Rectal smooth muscle tissue (tissue), 1 donor: ENCODE measurements at regions not wholly inside any gene's neighbourhood (a gene's known extent, or its start where the extent isn't known, plus 50 kb on each side); places are given as distances from the start of the nearest gene placed in this dataset.

Source experiments
- H3K27ac ChIP-seq: one replicate; pipeline ENCODE4 v1.7.0; 2013; ENCODE audit warnings: low read depth, low read length, inconsistent platforms
- H3K27me3 ChIP-seq: one replicate; pipeline ENCODE4 v1.7.0; 2013; ENCODE audit warnings: low read length; ENCODE audit not compliant: control insufficient read depth, insufficient read depth
- H3K36me3 ChIP-seq: one replicate; pipeline ENCODE4 v1.7.0; 2013; ENCODE audit warnings: low read length; ENCODE audit not compliant: control insufficient read depth, insufficient read depth
- H3K4me1 ChIP-seq: one replicate; pipeline ENCODE4 v1.7.0; 2013; ENCODE audit warnings: low read length; ENCODE audit not compliant: control insufficient read depth, insufficient read depth
- H3K4me3 ChIP-seq: one replicate; pipeline ENCODE4 v1.7.0; 2013; ENCODE audit warnings: low read length
- H3K9ac ChIP-seq: one replicate; pipeline ENCODE4 v1.7.0; 2013; ENCODE audit warnings: low read length

DNA sequence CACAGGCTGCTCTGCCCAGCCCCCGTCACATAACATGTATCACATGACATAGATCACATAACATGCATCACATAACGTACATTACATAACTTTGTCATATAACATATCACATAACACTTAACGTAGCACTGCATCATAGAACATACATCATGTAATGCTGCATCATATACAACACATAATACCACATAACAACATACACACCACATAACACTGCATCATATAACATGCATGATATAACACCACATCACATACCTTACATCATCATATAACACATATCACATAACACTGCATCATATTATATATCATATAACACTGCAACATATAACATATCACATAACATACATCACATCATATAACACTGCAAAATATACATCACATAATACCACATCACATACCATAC, 83.8 kb downstream of the AXIN2 start:
- H3K27ac ChIP-seq, result no peak overlapping the region
- H3K27me3 ChIP-seq, result no peaks in the 10 kb centered on the region
- H3K4me1 ChIP-seq, result no peaks in the 10 kb centered on the region

DNA sequence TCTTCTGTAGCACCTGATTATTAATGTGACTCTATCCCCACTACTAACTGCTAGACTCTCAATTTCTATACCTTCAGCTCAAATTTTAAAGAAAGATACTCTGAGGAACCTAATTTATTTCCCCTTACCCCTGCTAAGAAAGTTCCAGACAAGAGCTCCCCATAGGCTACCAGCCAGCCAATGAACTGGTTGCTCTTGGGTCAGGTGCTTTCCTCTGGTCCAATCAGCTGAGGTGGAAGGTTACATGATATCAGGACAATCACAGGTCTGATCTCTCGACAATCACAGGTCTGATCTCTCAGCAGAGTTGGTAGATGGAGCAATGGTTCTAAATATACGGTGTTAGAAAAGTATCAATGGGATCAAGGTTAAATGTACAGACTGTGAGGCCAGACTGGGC, 86.8 kb downstream of the AXIN2 start:
- Histone ChIP-seq H3K36me3 (no peaks in the 10 kb centered on the region), H3K27ac (no peak overlapping the region), H3K27me3 (no peaks in the 10 kb centered on the region), H3K9ac (no peak overlapping the region), H3K4me1 (no peaks in the 10 kb centered on the region), H3K4me3 (no peak overlapping the region)

More for the DNA sequence above, 83.8 kb downstream of the AXIN2 start:
- no peaks in the 10 kb centered on the region for H3K36me3 ChIP-seq
- H3K9ac ChIP-seq, result no peak overlapping the region
- no peak overlapping the region for H3K4me3 ChIP-seq

DNA sequence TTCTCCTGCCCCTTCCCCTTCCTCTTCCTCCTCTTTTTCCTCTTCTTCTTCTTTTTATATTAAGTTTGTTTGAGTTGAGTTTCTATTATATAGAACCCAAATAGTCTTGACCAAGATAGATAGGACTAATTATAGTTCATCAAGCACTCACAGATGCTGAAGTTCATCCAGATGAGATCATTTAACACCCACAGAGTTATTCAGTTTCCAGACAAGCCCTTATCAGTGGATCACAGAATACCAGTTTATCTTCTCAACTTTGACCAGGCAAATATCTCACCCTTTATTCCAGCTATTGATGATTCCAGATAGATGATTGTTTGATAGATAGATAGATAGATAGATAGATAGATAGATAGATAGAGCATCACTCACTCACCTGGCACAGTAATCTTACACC, 87.5 kb downstream of the AXIN2 start:
- H3K27ac ChIP-seq, result no peak overlapping the region
- H3K36me3 ChIP-seq, result no peaks in the 10 kb centered on the region
- no peak overlapping the region for H3K9ac ChIP-seq
- no peaks in the 10 kb centered on the region for H3K27me3 ChIP-seq
- no peaks in the 10 kb centered on the region for H3K4me1 ChIP-seq
- H3K4me3 ChIP-seq, result no peak overlapping the region

DNA sequence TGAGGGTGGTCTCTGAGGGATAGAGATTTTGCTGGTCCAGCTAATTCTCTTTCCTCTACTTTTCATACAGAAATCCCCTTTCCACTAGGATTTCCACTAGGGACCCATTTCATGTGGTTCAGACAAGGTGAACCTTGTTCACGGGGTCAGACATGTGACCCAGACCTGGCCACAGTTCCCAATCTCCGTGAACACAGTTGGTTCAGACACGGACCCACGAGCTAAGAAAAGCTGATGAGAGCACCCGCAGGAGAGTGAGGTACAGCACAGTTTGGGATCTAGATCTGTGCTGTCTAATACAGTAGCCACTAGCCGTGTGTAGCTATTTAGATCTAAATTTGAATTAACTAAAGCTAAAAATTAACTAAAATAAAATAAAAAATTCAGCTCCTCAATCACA, 88.1 kb downstream of the AXIN2 start:
- Histone ChIP-seq H3K4me1 (no peaks in the 10 kb centered on the region), H3K27ac (no peak overlapping the region), H3K27me3 (no peaks in the 10 kb centered on the region), H3K36me3 (no peaks in the 10 kb centered on the region), H3K9ac (no peak overlapping the region), H3K4me3 (no peak overlapping the region)

DNA sequence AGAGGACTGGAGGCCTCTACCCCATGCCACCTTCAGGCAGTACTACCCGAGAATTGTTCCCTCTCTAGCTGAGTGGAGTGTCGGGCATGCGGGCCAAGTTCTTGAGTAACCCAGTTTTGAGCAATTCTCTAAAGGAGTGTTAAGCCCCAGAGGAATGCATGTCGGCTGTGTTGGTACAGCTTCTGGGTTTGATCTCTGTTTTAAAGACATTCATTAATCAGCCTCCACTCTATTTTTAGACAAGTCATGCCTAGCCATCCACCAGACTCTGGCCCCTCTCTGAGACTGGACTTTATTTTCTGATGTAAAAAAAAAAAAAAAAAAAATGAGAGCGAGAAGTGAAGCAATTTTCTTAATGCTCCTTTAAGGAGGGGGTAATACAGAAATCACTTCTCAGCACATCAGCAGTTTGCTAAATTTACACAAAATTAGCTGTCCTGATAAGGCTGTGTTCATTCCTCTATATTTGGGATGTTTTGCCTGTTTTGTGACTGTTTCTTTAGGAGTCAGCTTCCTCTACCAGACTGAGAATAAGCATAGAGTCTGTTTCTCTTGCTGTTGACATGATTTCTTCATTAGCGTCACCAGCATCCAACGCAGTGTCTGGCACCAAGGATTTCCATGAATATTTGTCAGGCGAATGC, 88.7 kb downstream of the AXIN2 start:
- Histone ChIP-seq H3K4me1 (no peaks in the 10 kb centered on the region), H3K36me3 (no peaks in the 10 kb centered on the region), H3K4me3 (no peak overlapping the region), H3K27me3 (no peaks in the 10 kb centered on the region), H3K9ac (no peak overlapping the region), H3K27ac (no peak overlapping the region)

DNA sequence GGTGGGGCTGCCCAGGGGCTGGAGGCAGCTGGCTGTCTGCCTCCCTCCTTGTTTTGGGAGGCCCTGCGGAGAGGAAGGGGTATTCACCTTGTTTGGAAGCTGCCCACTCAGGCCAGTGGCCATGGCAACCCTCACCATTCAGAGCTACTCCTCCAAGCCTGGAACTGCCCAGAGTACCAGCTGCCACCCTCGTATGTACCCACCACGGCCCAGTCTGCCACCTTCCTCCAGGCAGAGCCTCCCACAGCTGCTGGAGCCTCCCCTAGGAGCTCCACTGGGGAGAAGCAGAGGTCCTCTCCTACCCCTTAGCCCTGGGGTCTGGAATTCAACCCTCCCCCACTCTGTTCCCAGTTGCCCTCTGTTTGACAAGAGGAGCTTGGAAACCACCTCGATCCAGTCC, 90.7 kb downstream of the AXIN2 start:
- no peak overlapping the region for H3K9ac ChIP-seq
- H3K36me3 ChIP-seq, result no peaks in the 10 kb centered on the region
- no peaks in the 10 kb centered on the region for H3K27me3 ChIP-seq
- H3K27ac ChIP-seq, result no peak overlapping the region
- no peaks in the 10 kb centered on the region for H3K4me1 ChIP-seq
- no peak overlapping the region for H3K4me3 ChIP-seq

DNA sequence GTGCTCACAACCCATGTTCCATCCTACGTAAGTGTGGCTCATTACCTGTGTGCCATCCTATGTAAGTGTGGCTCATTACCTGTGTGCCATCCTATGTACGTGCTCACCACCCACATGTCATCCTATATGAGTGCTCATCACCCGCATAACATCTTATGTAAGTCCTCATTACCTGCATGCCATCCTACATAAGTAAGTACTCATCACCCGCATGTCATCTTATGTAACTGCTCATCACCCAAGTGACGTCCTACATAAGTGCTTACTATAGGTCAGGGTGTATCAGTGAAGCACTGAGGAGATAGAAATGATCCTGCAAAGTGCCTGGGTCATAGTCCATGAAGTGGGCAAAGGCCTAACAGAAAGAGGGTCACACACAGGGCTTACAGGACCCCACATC, 93.1 kb downstream of the AXIN2 start:
- no peaks in the 10 kb centered on the region for H3K36me3 ChIP-seq
- H3K27ac ChIP-seq, result no peak overlapping the region

DNA sequence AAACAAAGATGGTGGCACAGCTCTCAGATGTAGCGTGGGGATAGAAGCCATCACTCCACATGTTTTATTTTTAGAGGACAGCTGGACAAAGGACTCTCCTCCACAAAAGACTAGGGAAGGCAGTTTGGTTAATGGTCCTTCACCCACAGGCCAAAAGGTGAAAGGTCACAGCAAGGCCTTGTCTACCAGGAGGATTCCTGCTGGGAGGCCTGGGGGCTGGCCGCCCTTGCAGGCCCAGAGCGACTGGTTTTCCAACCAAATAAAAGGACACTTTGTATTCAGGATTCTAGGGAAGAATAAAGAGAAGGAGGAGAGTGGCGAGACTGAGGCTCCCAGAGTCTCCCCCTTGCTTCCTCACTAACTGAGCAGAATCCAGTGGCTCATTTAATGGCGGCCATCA, 94.3 kb downstream of the AXIN2 start:
- no peaks in the 10 kb centered on the region for H3K27me3 ChIP-seq
- H3K4me3 ChIP-seq, result no peak overlapping the region
- H3K4me1 ChIP-seq, result no peaks in the 10 kb centered on the region
- H3K36me3 ChIP-seq, result no peaks in the 10 kb centered on the region
- H3K9ac ChIP-seq, result no peak overlapping the region
- H3K27ac ChIP-seq, result no peak overlapping the region

More for the DNA sequence above, 93.1 kb downstream of the AXIN2 start:
- H3K4me1 ChIP-seq, result no peaks in the 10 kb centered on the region
- no peak overlapping the region for H3K4me3 ChIP-seq
- no peak overlapping the region for H3K9ac ChIP-seq
- no peaks in the 10 kb centered on the region for H3K27me3 ChIP-seq

DNA sequence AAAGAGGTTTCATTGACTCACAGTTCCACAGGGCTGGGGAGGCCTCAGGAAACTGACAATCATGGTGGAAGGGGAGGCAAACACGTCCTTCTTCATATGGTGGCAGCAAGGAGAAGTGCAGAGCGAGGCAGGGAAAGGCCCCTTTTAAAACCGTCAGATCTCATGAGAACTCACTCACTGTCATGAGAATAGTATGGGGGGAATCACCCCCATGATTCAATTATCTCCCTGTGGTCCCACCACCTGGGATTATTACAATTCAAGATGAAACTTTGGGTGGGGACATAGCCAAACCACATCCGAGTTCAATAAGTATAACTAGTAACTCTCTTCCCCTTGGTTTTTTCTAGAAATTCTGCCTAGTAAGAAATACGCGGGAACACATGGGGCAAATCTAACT, 94.9 kb downstream of the AXIN2 start:
- no peak overlapping the region for H3K27ac ChIP-seq
- no peaks in the 10 kb centered on the region for H3K4me1 ChIP-seq
- H3K36me3 ChIP-seq, result no peaks in the 10 kb centered on the region
- no peaks in the 10 kb centered on the region for H3K27me3 ChIP-seq
- no peak overlapping the region for H3K9ac ChIP-seq
- no peak overlapping the region for H3K4me3 ChIP-seq

DNA sequence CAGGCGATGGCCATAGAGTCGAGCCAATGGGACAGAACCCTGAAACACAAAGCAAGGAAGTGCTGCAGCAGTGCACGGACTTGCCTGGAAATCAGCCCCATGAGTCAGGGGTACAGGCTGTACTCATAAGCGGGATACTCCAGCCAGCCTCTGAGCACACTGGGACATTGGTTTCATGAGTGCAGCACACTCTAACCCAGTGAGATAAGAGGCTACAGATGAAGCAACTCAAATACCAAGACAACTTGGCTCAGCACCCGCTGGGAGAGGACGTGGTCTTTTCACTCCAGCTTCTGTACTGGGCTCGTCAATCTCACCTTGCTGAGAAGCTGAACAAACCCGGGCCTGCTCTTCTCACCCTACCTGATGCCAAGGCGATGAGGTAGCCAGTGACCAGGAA, 98.2 kb downstream of the AXIN2 start:
- H3K4me3 ChIP-seq, result no peak overlapping the region
- H3K36me3 ChIP-seq, result no peaks in the 10 kb centered on the region
- H3K27me3 ChIP-seq, result no peaks in the 10 kb centered on the region
- H3K27ac ChIP-seq, result no peak overlapping the region
- H3K9ac ChIP-seq, result no peak overlapping the region
- H3K4me1 ChIP-seq, result no peaks in the 10 kb centered on the region

DNA sequence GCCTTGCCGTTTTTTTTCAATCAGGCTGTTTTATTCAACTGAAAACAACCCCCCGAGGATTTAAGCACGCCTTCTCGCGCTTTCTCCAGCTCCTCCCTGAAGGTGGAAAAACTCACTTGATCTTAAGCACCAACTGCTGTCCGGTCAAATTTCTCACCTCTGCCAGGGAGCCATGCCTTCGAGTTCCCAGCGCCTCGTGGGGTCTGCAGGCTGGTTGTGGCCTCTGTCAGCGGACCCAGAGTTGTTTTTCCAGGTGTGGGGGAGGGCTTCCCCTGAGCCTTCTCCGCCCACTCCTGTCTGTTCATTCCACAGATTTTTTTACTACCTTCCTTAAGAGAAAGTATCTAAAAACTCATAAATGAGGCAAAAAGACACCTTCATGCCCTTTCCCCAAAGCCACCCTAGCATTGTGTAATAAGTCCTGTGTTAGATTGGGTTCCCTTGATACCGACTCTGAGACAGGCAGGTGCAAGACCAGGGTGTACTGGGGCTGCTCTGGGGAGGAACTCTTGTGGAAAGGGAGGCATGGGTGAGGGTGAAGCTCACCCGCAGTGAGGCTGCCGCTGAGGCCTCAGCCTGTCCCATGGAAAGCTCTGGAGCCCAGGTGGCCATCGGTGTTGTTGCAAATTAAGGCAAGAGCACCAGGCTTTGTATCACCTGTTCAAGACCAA, 101.6 kb downstream of the AXIN2 start:
- Histone ChIP-seq H3K4me1 (no peaks in the 10 kb centered on the region), H3K4me3 (no peak overlapping the region), H3K27ac (no peak overlapping the region), H3K9ac (no peak overlapping the region), H3K36me3 (no peaks in the 10 kb centered on the region), H3K27me3 (no peaks in the 10 kb centered on the region)

DNA sequence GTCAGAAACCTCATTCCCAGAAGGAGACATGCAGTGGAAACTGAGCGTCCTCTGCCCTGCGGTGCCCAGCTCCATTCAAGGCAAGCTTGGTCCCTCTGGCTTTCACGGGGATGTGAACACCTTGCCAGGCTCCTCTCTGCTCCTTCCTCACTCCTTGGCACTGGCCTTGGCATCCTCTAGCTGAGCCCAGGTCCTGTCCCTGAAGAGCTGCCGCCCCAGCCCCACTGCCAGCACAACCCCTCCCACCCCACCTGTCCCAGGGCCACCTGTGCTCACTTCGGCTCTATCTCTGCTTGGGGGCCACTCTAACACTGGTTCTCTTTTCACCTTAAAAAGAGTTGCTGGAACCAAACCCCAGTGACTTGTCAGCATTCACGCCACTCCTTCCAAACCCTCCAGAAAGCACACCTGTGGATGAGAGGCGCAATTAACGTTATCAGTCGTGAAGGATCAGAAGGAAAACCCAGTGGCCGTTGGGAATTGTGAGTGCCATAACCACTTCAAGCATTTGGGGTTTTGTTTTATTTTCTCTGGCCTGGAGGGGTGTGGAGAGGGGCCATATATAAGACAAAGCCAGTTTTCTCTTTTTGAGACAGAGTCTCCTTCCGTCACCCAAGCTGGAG, 103.7 kb downstream of the AXIN2 start:
- no peaks in the 10 kb centered on the region for H3K36me3 ChIP-seq
- no peaks in the 10 kb centered on the region for H3K4me1 ChIP-seq
- no peaks in the 10 kb centered on the region for H3K27me3 ChIP-seq
- no peak overlapping the region for H3K9ac ChIP-seq
- H3K4me3 ChIP-seq, result no peak overlapping the region
- no peak overlapping the region for H3K27ac ChIP-seq

DNA sequence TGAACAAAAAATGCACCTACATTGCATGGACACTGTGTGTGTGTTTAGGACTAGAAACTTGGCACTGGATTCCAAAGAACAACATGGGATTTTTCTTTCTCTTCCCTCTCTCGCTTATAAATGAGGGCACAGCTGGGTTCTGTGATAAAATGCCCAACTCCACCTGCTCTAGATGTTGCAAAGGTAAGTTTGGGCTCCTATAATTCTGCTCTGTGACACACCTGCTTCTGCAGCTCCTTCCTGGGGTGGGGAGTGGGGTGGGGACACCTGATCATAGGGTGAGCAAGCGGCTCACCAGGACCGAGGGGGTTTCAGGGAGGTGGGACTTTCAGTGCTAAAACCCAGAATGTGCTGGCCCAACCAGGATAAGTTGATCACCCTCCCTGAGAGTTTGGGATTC, 104.3 kb downstream of the AXIN2 start:
- no peak overlapping the region for H3K9ac ChIP-seq
- H3K4me3 ChIP-seq, result no peak overlapping the region
- H3K27ac ChIP-seq, result no peak overlapping the region
- H3K27me3 ChIP-seq, result no peaks in the 10 kb centered on the region
- no peaks in the 10 kb centered on the region for H3K36me3 ChIP-seq
- no peaks in the 10 kb centered on the region for H3K4me1 ChIP-seq
